HCT116 (cell line): ENCODE measurements at regions not wholly inside any gene's neighbourhood (a gene's known extent, or its start where the extent isn't known, plus 50 kb on each side); places are given as distances from the start of the nearest gene placed in this dataset.

ENCODE experiments used
- ATAC-seq: fragments of 200-7000 bp; cut with Tn5 transposase; 2 replicates; pipeline ENCODE4 v1.9.1; 2020; ENCODE audit warnings: mild to moderate bottlenecking, moderate library complexity
- BruUV-seq: library from RNA; stranded (reverse); fragments of 400-500 nt; replicated peaks from 2 replicates; lab custom pipeline; 2021; lab: Mats Ljungman, UMichigan
- CTCF ChIA-PET: fragments of 300-600 bp; sonication (Branson Sonifier 250); formaldehyde crosslinking; loops from one replicate; lab custom pipeline; 2021; ENCODE audit warnings: antibody characterized with exemption; lab: Charles Lee
- POLR2A ChIA-PET: fragments of 300-600, 350-600 bp; sonication (Branson Sonifier 250); formaldehyde crosslinking; loops from one replicate; lab custom pipeline; 2021; ENCODE audit warnings: antibody characterized with exemption; lab: Charles Lee
- RAD21 ChIA-PET, 2 experiments: fragments of 300-600 bp; sonication (Branson Sonifier 250); formaldehyde crosslinking; loops; one replicate each; lab custom pipeline; 2023; ENCODE audit warnings: low total read pairs in 2 of 2; ENCODE audit not compliant: uncharacterized antibody in 2 of 2, unreplicated experiment in 2 of 2, low non-redundant PET in 1 of 2; lab: Charles Lee
- DNase-seq: peaks from one replicate; pipeline ENCODE4 v3.0.0-alpha.2; 2010; ENCODE audit warnings: low read depth, low spot score
- H2AFZ ChIP-seq: fragments of 200-600 bp; shearing (Covaris generic), sonication (generic); 2 replicates; pipeline ENCODE4 v1.6.1; 2017; ENCODE audit warnings: low read depth, mixed run types, mixed read lengths, antibody characterized with exemption, low read length; ENCODE audit not compliant: poor library complexity, severe bottlenecking
- H3K27ac ChIP-seq: 2 replicates; pipeline ENCODE4 v1.5.1; 2012; ENCODE audit warnings: low read depth, low read length
- H3K27me3 ChIP-seq: fragments of 200-600 bp; sonication (generic); 2 replicates; pipeline ENCODE4 v1.6.1; 2016; ENCODE audit warnings: mixed run types, low read length, mixed read lengths; ENCODE audit not compliant: insufficient read depth
- H3K36me3 ChIP-seq, 2 experiments: fragments of 200-500 bp in 1 of 2; fragments of 200-600 bp in 1 of 2; sonication (Bioruptor generic) in 1 of 2; sonication (generic) in 1 of 2; 2 replicates each; pipeline versions ENCODE4 v1.5.1 to v1.6.1; 2014 to 2016; ENCODE audit warnings: low read length in 2 of 2, inconsistent platforms in 1 of 2, mixed read lengths in 1 of 2, mixed run types in 1 of 2; ENCODE audit not compliant: insufficient read depth in 2 of 2, control insufficient read depth in 1 of 2
- H3K4me1 ChIP-seq, 2 experiments: fragments of 200-600 bp in 1 of 2; sonication (generic) in 1 of 2; 2 replicates each; pipeline versions ENCODE4 v1.5.1 to v1.6.1; 2012 to 2017; ENCODE audit warnings: low read length in 2 of 2, inconsistent platforms in 1 of 2, mild to moderate bottlenecking in 1 of 2, mixed read lengths in 1 of 2, mixed run types in 1 of 2, moderate library complexity in 1 of 2; ENCODE audit not compliant: insufficient read depth in 2 of 2, control insufficient read depth in 1 of 2
- H3K4me2 ChIP-seq: fragments of 200-600 bp; sonication (generic); 2 replicates; pipeline ENCODE4 v1.6.1; 2017; ENCODE audit warnings: mixed run types, low read length, mixed read lengths
- H3K4me3 ChIP-seq, 2 experiments: fragments of 200-600 bp in 1 of 2; sonication (generic) in 1 of 2; replicated peaks in 1 of 2; 2 replicates each; pipeline ENCODE4 v1.5.1; 2011 to 2016; ENCODE audit warnings: low read length in 2 of 2, control low read depth in 1 of 2, low read depth in 1 of 2, mild to moderate bottlenecking in 1 of 2, mixed read lengths in 1 of 2, mixed run types in 1 of 2
- H3K79me2 ChIP-seq: fragments of 200-600 bp; sonication (generic); 2 replicates; pipeline ENCODE4 v1.6.1; 2017; ENCODE audit warnings: mild to moderate bottlenecking, mixed run types, low read length, moderate library complexity, mixed read lengths; ENCODE audit not compliant: insufficient read depth
- H3K9ac ChIP-seq: fragments of 200-600 bp; sonication (generic); 2 replicates; pipeline ENCODE4 v1.6.1; 2016; ENCODE audit warnings: low read length, mixed read lengths
- H3K9me2 ChIP-seq: fragments of 200-600 bp; sonication (generic), shearing (Covaris generic); 2 replicates; pipeline ENCODE4 v1.6.1; 2017; ENCODE audit warnings: mixed run types, mild to moderate bottlenecking, moderate library complexity; ENCODE audit not compliant: insufficient read depth
- H3K9me3 ChIP-seq, 2 experiments: fragments of 200-500 bp in 1 of 2; fragments of 200-600 bp in 1 of 2; sonication (Bioruptor generic) in 1 of 2; sonication (generic) in 1 of 2; 2 replicates each; pipeline ENCODE4 v1.6.1; 2014 to 2017; ENCODE audit warnings: low read length in 2 of 2, mixed read lengths in 2 of 2, inconsistent platforms in 1 of 2, low read depth in 1 of 2, mild to moderate bottlenecking in 1 of 2, mixed run types in 1 of 2, moderate library complexity in 1 of 2; ENCODE audit not compliant: control insufficient read depth in 1 of 2, insufficient read depth in 1 of 2
- H4K20me1 ChIP-seq: fragments of 200-600 bp; sonication (generic), shearing (Covaris generic); 2 replicates; pipeline ENCODE4 v1.6.1; 2017; ENCODE audit warnings: mixed run types, mild to moderate bottlenecking, moderate library complexity; ENCODE audit not compliant: insufficient read depth
- CBX3 ChIP-seq: IDR thresholded peaks from 2 replicates; pipeline ENCODE4 v1.6.1; 2012; ENCODE audit warnings: low read depth
- CEBPB ChIP-seq: IDR thresholded peaks from 2 replicates; pipeline ENCODE4 v1.6.1; 2012; ENCODE audit warnings: low read depth
- EGR1 ChIP-seq: IDR thresholded peaks from 2 replicates; pipeline ENCODE4 v1.6.1; 2012; ENCODE audit warnings: low read depth
- ELF1 ChIP-seq: IDR thresholded peaks from 2 replicates; pipeline ENCODE4 v1.6.1; 2012; ENCODE audit warnings: low read depth, borderline replicate concordance
- EZH2 ChIP-seq: fragments of 200-600 bp; sonication (generic); IDR thresholded peaks from 2 replicates; pipeline ENCODE4 v1.6.1; 2017; ENCODE audit warnings: antibody characterized with exemption, mixed run types
- EZH2phosphoT487 ChIP-seq: fragments of 200-600 bp; IDR thresholded peaks from 2 replicates; pipeline ENCODE4 v1.6.1; 2018; ENCODE audit warnings: antibody characterized with exemption, borderline replicate concordance
- JUND ChIP-seq: IDR thresholded peaks from 2 replicates; pipeline ENCODE4 v1.6.1; 2012
- POLR2A ChIP-seq: IDR thresholded peaks from 2 replicates; pipeline ENCODE4 v1.7.0; 2011; ENCODE audit warnings: borderline replicate concordance; ENCODE audit not compliant: insufficient read depth, insufficient read length; ENCODE audit errors: extremely low read depth
- POLR2AphosphoS5 ChIP-seq: IDR thresholded peaks from 2 replicates; pipeline ENCODE4 v1.6.1; 2011; ENCODE audit warnings: mild to moderate bottlenecking, low read depth, low read length, moderate library complexity
- RAD21 ChIP-seq: IDR thresholded peaks from 2 replicates; pipeline ENCODE4 v1.6.1; 2012; ENCODE audit warnings: low read depth, mild to moderate bottlenecking
- SIN3A ChIP-seq: IDR thresholded peaks from 2 replicates; pipeline ENCODE4 v1.6.1; 2012; ENCODE audit warnings: low read depth
- TCF7L2 ChIP-seq: IDR thresholded peaks from 2 replicates; pipeline ENCODE4 v1.7.0; 2011; ENCODE audit warnings: borderline replicate concordance, inconsistent platforms; ENCODE audit not compliant: insufficient read depth, insufficient read length; ENCODE audit errors: extremely low read depth
- YY1 ChIP-seq: IDR thresholded peaks from 2 replicates; pipeline ENCODE4 v1.6.1; 2011; ENCODE audit warnings: low read length, low read depth, moderate library complexity, mild to moderate bottlenecking; ENCODE audit not compliant: insufficient replicate concordance; ENCODE audit errors: extremely low read depth
- ZFX ChIP-seq: fragments of 450-650 bp; IDR thresholded peaks from 2 replicates; pipeline ENCODE4 v1.6.1; 2017
- intact Hi-C: fragments of 100-400 bp; cut with micrococcal nuclease; formaldehyde crosslinking; loops from 2 replicates; pipeline ENCODE4 v1.10.0; 2022
- TF ChIP-seq, protein P1 (sequence below): IDR thresholded peaks from 2 replicates; pipeline ENCODE4 v1.6.1; 2012
- TF ChIP-seq, protein P2 (sequence below): IDR thresholded peaks from 2 replicates; pipeline ENCODE4 v1.6.1; 2012
- TF ChIP-seq, protein P3 (sequence below), 3 experiments: fragments of 200-600 bp in 1 of 3; sonication (generic) in 1 of 3; IDR thresholded peaks in 2 of 3; conservative IDR thresholded peaks in 1 of 3; 2 replicates each; pipeline ENCODE4 v1.5.1; 2012 to 2017; ENCODE audit warnings: low read depth in 2 of 3, low read length in 2 of 3, antibody characterized with exemption in 1 of 3, borderline replicate concordance in 1 of 3, control low read depth in 1 of 3, mild to moderate bottlenecking in 1 of 3, mixed read lengths in 1 of 3, mixed run types in 1 of 3, moderate library complexity in 1 of 3; ENCODE audit not compliant: insufficient read depth in 1 of 3
- TF ChIP-seq, protein P4 (sequence below): IDR thresholded peaks from 2 replicates; pipeline ENCODE4 v1.6.1; 2011; ENCODE audit warnings: mild to moderate bottlenecking, low read length, moderate library complexity; ENCODE audit not compliant: insufficient replicate concordance; ENCODE audit errors: extremely low read depth

DNA sequence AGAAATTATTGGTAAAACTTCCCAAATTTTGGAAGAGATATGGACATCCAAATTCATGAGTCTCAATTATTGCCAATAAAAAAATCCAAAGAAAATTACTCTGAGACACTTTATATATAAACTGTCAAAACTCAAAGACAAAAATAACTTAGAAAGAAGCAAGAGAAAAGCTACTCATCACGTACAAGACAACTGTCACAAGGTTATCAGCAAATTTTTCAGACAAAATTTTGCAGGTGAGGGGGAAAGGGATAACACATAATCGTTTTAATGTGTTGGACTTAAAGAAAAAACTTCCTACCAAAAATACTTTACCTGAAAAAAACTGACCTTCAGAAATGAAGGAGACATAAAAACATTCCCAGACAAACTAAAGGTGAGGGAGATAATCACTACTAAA is 272.5 kb downstream of the THBS2 start:
- no peaks in the 10 kb centered on the region for H3K36me3 ChIP-seq
- no peak overlapping the region for H3K4me3 ChIP-seq
- H3K9ac ChIP-seq, result no peak overlapping the region
- ChIA-PET CTCF (no interaction called here), POLR2A (no interaction called here), RAD21 (no interaction called here)
- H2AFZ ChIP-seq, result no peak overlapping the region
- intact Hi-C loops, result no loop called here
- no peak overlapping the region for H3K27ac ChIP-seq
- H3K9me2 ChIP-seq, result no peaks in the 10 kb centered on the region
- H3K9me3 ChIP-seq, result no peaks in the 10 kb centered on the region
- 0 out of 4 replicates have a peak, but pooled peaks cover 0 to 5% of the 10 kb centered on the region in 2 experiments for H3K4me1 ChIP-seq
- no peak for DNase-seq
- no TSS peak for BruUV-seq
- H4K20me1 ChIP-seq, result no peaks in the 10 kb centered on the region
- H3K27me3 ChIP-seq, result no peaks in the 10 kb centered on the region
- H3K4me2 ChIP-seq, result no peak overlapping the region
- no peak for TF ChIP-seq EGR1
- no peak for TF ChIP-seq TCF7L2
- TF ChIP-seq EZH2phosphoT487, result no peak
- TF ChIP-seq CEBPB, result no peak
- no peak for TF ChIP-seq JUND
- TF ChIP-seq, protein P1, sequence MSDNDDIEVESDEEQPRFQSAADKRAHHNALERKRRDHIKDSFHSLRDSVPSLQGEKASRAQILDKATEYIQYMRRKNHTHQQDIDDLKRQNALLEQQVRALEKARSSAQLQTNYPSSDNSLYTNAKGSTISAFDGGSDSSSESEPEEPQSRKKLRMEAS, result no peak
- TF ChIP-seq POLR2AphosphoS5, result no peak
- TF ChIP-seq, protein P2, sequence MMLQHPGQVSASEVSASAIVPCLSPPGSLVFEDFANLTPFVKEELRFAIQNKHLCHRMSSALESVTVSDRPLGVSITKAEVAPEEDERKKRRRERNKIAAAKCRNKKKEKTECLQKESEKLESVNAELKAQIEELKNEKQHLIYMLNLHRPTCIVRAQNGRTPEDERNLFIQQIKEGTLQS, result no peak
- TF ChIP-seq, protein P3, sequence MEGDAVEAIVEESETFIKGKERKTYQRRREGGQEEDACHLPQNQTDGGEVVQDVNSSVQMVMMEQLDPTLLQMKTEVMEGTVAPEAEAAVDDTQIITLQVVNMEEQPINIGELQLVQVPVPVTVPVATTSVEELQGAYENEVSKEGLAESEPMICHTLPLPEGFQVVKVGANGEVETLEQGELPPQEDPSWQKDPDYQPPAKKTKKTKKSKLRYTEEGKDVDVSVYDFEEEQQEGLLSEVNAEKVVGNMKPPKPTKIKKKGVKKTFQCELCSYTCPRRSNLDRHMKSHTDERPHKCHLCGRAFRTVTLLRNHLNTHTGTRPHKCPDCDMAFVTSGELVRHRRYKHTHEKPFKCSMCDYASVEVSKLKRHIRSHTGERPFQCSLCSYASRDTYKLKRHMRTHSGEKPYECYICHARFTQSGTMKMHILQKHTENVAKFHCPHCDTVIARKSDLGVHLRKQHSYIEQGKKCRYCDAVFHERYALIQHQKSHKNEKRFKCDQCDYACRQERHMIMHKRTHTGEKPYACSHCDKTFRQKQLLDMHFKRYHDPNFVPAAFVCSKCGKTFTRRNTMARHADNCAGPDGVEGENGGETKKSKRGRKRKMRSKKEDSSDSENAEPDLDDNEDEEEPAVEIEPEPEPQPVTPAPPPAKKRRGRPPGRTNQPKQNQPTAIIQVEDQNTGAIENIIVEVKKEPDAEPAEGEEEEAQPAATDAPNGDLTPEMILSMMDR (IDR thresholded peaks at IDR 0.05 in 2 of 3, conservative IDR thresholded peaks at IDR 0.05 in 1 of 3; ENCODE audit: borderline replicate concordance in 1 of 3, insufficient read depth in 1 of 3, low read depth in 2 of 3, low read length in 2 of 3), result no peak
- TF ChIP-seq YY1, result no peak
- TF ChIP-seq SIN3A, result no peak
- no peak for TF ChIP-seq EZH2
- TF ChIP-seq ELF1, result no peak
- no peak for TF ChIP-seq POLR2A
- TF ChIP-seq CBX3, result no peak
- no peak for TF ChIP-seq RAD21
- TF ChIP-seq, protein P4, sequence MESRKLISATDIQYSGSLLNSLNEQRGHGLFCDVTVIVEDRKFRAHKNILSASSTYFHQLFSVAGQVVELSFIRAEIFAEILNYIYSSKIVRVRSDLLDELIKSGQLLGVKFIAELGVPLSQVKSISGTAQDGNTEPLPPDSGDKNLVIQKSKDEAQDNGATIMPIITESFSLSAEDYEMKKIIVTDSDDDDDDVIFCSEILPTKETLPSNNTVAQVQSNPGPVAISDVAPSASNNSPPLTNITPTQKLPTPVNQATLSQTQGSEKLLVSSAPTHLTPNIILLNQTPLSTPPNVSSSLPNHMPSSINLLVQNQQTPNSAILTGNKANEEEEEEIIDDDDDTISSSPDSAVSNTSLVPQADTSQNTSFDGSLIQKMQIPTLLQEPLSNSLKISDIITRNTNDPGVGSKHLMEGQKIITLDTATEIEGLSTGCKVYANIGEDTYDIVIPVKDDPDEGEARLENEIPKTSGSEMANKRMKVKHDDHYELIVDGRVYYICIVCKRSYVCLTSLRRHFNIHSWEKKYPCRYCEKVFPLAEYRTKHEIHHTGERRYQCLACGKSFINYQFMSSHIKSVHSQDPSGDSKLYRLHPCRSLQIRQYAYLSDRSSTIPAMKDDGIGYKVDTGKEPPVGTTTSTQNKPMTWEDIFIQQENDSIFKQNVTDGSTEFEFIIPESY, result no peak
- no peak for TF ChIP-seq ZFX
- ATAC-seq, result no peak
- H3K79me2 ChIP-seq, result no peaks in the 10 kb centered on the region
